ENCODE measurements at regions not wholly inside any gene's neighbourhood (a gene's known extent, or its start where the extent isn't known, plus 50 kb on each side); places are given as distances from the start of the nearest gene placed in this dataset.

- Mint-ChIP-seq H3K27me3 (ENCODE audit: low read depth) (no peaks in the 10 kb centered on the region; the same call in 1 of the 2 replicates), H3K9me3 (no peaks in the 10 kb centered on the region), H3K4me3 (no peak overlapping the region), H3K36me3 (ENCODE audit: insufficient read depth in 1 of 3, low read depth in 3 of 3) (0 out of 7 replicates have a peak, but pooled peaks cover 0 to 4% (median 0%) of the 10 kb centered on the region in 3 experiments), H3K4me1 (peaks cover 27 to 48% of the 10 kb centered on the region in 2 experiments), H3K27ac (no peak overlapping the region)
- Histone ChIP-seq H3K79me2 (ENCODE audit: insufficient read depth, low read length) (no peaks in the 10 kb centered on the region; the same call in 1 of the 2 replicates), H3K4ac (ENCODE audit: low read depth, low read length) (no peak overlapping the region), H3K4me1 (ENCODE audit: insufficient read depth, low read length) (no peaks in the 10 kb centered on the region), H3K27ac (ENCODE audit: insufficient read length, low read depth, low read length) (no peak overlapping the region), H2BK20ac (ENCODE audit: low read depth, low read length, poor library complexity, severe bottlenecking) (no peak overlapping the region), H4K5ac (ENCODE audit: insufficient read length, low read depth, low read length) (no peak overlapping the region), H3K18ac (ENCODE audit: insufficient read length, low read depth, low read length) (no peak overlapping the region), H3K9me3 (ENCODE audit: control insufficient read depth, low read depth, low read length) (no peaks in the 10 kb centered on the region), H4K91ac (ENCODE audit: insufficient read length, low read depth, low read length) (no peak overlapping the region), H2AFZ (ENCODE audit: low read length) (no peak overlapping the region), H3T11ph (ENCODE audit: low read length) (no peak overlapping the region), H3K79me1 (ENCODE audit: insufficient read depth, low read depth, low read length, poor library complexity, severe bottlenecking) (no peaks in the 10 kb centered on the region), H3K14ac (ENCODE audit: insufficient read depth, low read length) (no peak overlapping the region), H3K56ac (ENCODE audit: insufficient read length, low read depth, low read length) (no peak overlapping the region), H2BK12ac (ENCODE audit: insufficient read length, low read depth, low read length) (no peak overlapping the region), H2BK120ac (ENCODE audit: low read depth, low read length, poor library complexity, severe bottlenecking) (no peak overlapping the region), H3K4me2 (ENCODE audit: insufficient read depth, insufficient read length, low read length) (no peak overlapping the region), H2BK5ac (ENCODE audit: insufficient read length, low read length) (no peak overlapping the region), H3K27me3 (ENCODE audit: insufficient read depth, low read length) (no peaks in the 10 kb centered on the region), H2BK15ac (ENCODE audit: low read depth, low read length) (no peak overlapping the region), H3K9ac (ENCODE audit: extremely low read depth, insufficient read length, low read length) (no peak overlapping the region), H2AK5ac (ENCODE audit: insufficient read length, low read length) (no peak overlapping the region), H4K8ac (replicated peaks; ENCODE audit: insufficient read length, low read depth, low read length) (no peak overlapping the region), H4K20me1 (ENCODE audit: control insufficient read depth, insufficient read depth, insufficient read length) (no peaks in the 10 kb centered on the region), H3K23me2 (ENCODE audit: insufficient read length, low read depth, low read length, poor library complexity, severe bottlenecking) (peaks cover 3% of the 10 kb centered on the region), H3K23ac (ENCODE audit: insufficient read length, low read depth, low read length) (no peak overlapping the region)
- TF ChIP-seq CTCF (conservative IDR thresholded peaks at IDR 0.05), result no peak
- no peak for DNase-seq
- WGBS (ENCODE audit: extremely low coverage, insufficient read length, low lambda C conversion rate), result no CpG with 5 or more reads among the region's 8 CpGs
Observed at GRCh38 chr16:85210423-85211169, 98.3 kb upstream of the CIBAR2 start.

Data from H9 (cell line).